Uterus (tissue), 2 donors: ENCODE measurements at regions not wholly inside any gene's neighbourhood (a gene's known extent, or its start where the extent isn't known, plus 50 kb on each side); places are given as distances from the start of the nearest gene placed in this dataset.

Experiments
- CTCF ChIP-seq, 4 experiments: fragments of 200-600 bp in 2 of 4; fragments of 450-650 bp in 2 of 4; sonication (generic) in 2 of 4; IDR thresholded peaks; one replicate each; pipeline ENCODE4 v1.5.1; 2016 to 2019; ENCODE audit warnings: antibody characterized with exemption in 4 of 4, mild to moderate bottlenecking in 2 of 4, moderate library complexity in 1 of 4
- POLR2A ChIP-seq, 2 donors: fragments of 450-650 bp; IDR thresholded peaks; one replicate each; pipeline ENCODE4 v1.6.1; 2016; ENCODE audit warnings: antibody characterized with exemption in 2 of 2, mild to moderate bottlenecking in 1 of 2, moderate library complexity in 1 of 2

DNA sequence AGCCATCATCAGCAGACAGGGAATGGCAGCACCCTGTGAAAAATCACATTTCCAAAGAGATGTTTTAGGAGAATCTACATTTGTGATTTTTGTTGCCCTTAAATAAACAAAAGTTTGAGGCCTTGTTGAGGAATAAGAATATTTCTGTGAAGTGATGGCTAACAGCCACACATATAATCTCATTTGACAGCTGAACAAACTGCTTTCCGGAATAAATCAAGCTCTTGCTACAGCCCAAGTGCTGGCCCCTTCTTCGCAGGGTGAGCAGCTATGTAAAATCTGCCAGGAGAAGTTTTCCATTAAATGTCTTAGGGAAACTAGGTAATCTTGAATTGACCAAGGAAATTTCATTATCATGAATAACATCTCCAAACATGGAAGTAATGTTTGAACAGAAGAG, 106.4 kb upstream of the GPM6B start:
- TF ChIP-seq CTCF (IDR thresholded peaks at IDR 0.05) (no peak), POLR2A (IDR thresholded peaks at IDR 0.05) (no peak)
